WERI-Rb-1 (cell line): ENCODE measurements at regions not wholly inside any gene's neighbourhood (a gene's known extent, or its start where the extent isn't known, plus 50 kb on each side); places are given as distances from the start of the nearest gene placed in this dataset.

Source experiments
- DNase-seq: peaks from one replicate; pipeline ENCODE4 v3.0.0-alpha.2; 2020
- H3K27ac ChIP-seq: fragments of 250-450 bp; sonication (Bioruptor Pico); 2 replicates; pipeline ENCODE4 v1.5.1; 2020; ENCODE audit warnings: mild to moderate bottlenecking, moderate library complexity
- H3K27me3 ChIP-seq: fragments of 250-450 bp; sonication (Bioruptor Pico); 2 replicates; pipeline ENCODE4 v1.5.1; 2021; ENCODE audit warnings: mild to moderate bottlenecking, low read depth, moderate library complexity; ENCODE audit not compliant: insufficient read depth, severe bottlenecking
- H3K36me3 ChIP-seq: fragments of 250-450 bp; sonication (Bioruptor Pico); 2 replicates; pipeline ENCODE4 v1.5.1; 2020; ENCODE audit warnings: mild to moderate bottlenecking, moderate library complexity
- H3K4me3 ChIP-seq: 2 replicates; pipeline ENCODE4 v1.5.1; 2011; ENCODE audit warnings: low read depth, mild to moderate bottlenecking, control low read depth, low read length
- H3K9me3 ChIP-seq: fragments of 250-450 bp; sonication (Bioruptor Pico); 2 replicates; pipeline ENCODE4 v1.5.1; 2021; ENCODE audit warnings: mild to moderate bottlenecking, moderate library complexity; ENCODE audit not compliant: severe bottlenecking
- TF ChIP-seq, protein P1 (sequence below): IDR thresholded peaks from 2 replicates; pipeline ENCODE4 v1.5.1; 2011; ENCODE audit warnings: low read depth, mild to moderate bottlenecking, control low read depth, inconsistent platforms, low read length

DNA sequence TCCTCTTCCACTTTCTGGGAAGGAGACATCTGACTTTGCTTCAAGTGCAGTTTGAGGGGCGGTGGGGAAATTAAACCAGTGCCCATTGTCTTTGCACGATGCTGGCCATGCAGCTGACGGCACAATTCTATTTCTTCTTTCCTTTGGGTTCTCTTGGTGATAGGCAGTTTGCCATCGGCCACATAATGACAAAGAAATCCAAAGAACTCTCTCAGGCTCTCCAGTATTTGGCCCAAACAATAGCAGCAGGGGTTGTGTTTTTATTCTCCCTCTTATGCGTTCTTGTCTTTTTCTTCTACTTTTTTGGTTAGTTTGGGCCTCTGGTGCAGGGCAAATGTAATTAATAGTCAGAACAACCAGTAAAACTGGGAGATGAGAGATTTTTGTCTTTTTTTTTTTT is 147.0 kb downstream of the EMX2 start:
- Histone ChIP-seq H3K9me3 (no peaks in the 10 kb centered on the region), H3K4me3 (no peak overlapping the region), H3K27me3 (peaks cover 32% of the 10 kb centered on the region), H3K36me3 (no peaks in the 10 kb centered on the region), H3K27ac (no peak overlapping the region)
- TF ChIP-seq, protein P1, sequence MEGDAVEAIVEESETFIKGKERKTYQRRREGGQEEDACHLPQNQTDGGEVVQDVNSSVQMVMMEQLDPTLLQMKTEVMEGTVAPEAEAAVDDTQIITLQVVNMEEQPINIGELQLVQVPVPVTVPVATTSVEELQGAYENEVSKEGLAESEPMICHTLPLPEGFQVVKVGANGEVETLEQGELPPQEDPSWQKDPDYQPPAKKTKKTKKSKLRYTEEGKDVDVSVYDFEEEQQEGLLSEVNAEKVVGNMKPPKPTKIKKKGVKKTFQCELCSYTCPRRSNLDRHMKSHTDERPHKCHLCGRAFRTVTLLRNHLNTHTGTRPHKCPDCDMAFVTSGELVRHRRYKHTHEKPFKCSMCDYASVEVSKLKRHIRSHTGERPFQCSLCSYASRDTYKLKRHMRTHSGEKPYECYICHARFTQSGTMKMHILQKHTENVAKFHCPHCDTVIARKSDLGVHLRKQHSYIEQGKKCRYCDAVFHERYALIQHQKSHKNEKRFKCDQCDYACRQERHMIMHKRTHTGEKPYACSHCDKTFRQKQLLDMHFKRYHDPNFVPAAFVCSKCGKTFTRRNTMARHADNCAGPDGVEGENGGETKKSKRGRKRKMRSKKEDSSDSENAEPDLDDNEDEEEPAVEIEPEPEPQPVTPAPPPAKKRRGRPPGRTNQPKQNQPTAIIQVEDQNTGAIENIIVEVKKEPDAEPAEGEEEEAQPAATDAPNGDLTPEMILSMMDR: no peak
- no peak for DNase-seq

DNA sequence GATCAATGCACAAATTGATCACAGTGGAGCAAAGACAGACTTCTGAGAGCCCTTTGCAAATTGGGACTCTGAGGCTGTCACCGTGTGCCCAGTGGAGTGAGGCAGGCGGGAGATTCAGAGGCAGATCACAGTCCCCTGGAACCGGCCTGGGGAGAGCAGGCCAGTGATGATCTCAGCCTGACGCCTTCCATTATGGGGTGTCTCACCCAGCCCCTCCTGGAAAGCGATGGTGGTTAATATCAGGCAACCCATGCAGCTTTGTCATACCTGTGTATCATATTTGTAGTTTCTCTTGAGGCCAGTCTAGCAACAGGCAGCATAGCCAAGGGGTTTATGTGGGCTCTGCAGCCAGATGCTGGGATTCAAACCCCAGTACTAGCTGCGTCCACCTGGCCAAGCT is 147.8 kb downstream of the EMX2 start:
- TF ChIP-seq, protein P1: no peak

DNA sequence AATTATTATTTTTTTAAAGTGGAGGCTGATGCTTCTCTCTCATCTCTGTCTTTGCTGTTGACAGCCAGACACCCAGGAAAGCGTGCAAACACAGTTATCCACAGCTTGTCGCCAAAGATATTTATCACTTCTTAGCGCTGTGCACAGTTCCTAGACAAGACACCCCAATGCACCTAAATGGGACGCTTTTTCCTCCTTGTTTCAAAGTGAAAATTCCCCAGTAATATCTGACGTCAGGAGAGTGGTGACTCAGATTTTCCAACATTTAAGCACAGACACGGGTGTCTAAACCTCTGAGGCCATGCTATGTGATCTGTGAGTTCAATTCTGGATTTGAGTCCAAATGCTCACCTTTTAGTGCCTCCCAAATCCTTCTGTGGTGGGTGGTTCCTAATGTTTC is 151.6 kb downstream of the EMX2 start:
- H3K9me3 ChIP-seq: no peaks in the 10 kb centered on the region
- peaks cover 12% of the 10 kb centered on the region for H3K27me3 ChIP-seq
- H3K27ac ChIP-seq: no peak overlapping the region
- H3K36me3 ChIP-seq: no peaks in the 10 kb centered on the region
- TF ChIP-seq, protein P1: no peak
- no peak for DNase-seq
- H3K4me3 ChIP-seq: no peak overlapping the region

More for the DNA sequence above, 147.8 kb downstream of the EMX2 start:
- no peaks in the 10 kb centered on the region for H3K36me3 ChIP-seq
- H3K27ac ChIP-seq: no peak overlapping the region
- H3K9me3 ChIP-seq: no peaks in the 10 kb centered on the region
- no peak overlapping the region for H3K4me3 ChIP-seq
- H3K27me3 ChIP-seq: peaks cover 32% of the 10 kb centered on the region
- DNase-seq: no peak

DNA sequence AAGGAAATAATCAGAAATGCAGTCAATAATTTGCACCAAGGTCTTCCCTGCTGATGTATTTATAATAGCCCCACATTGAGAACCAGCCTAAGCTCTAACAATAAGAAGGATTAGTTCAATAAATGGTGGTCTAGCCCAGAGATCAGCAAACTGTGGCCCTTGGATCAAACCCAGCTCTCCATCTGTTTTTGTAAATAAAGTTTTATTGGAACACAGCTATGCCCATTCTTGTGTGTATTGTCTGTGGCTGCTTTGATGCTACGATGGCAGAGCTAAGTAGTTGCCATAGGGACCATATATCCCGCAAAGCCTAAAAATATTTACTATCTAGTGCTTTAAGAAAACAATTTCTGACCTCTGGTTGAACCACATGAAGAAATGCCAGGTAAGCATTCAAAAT is 154.9 kb downstream of the EMX2 start:
- H3K27ac ChIP-seq: no peak overlapping the region
- TF ChIP-seq, protein P1: no peak
- no peak for DNase-seq
- H3K4me3 ChIP-seq: no peak overlapping the region
- no peaks in the 10 kb centered on the region for H3K9me3 ChIP-seq
- peaks cover 10% of the 10 kb centered on the region for H3K27me3 ChIP-seq
- H3K36me3 ChIP-seq: no peaks in the 10 kb centered on the region

DNA sequence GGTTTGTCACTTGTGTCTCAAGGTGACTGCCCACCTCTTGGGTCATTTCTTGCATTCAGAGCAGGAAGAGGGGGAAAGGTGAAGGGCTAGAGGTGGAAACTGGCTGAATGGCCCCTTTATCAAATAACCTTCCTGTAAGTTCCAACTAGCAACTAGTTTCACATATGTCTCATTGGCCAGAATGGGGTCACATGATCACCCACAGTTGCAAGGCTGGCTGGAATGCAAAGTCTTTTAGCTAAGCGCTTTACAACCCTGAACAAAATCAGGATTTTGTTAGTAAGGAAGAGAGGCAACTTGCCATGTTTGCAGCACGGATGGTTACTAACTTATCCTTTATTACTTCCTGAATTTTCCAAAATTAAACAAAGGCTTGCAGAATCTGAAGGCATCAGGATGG is 156.3 kb downstream of the EMX2 start:
- Histone ChIP-seq H3K36me3 (no peaks in the 10 kb centered on the region), H3K27me3 (peaks cover 12% of the 10 kb centered on the region), H3K27ac (no peak overlapping the region), H3K4me3 (no peak overlapping the region), H3K9me3 (no peaks in the 10 kb centered on the region)
- no peak for DNase-seq
- TF ChIP-seq, protein P1: no peak

DNA sequence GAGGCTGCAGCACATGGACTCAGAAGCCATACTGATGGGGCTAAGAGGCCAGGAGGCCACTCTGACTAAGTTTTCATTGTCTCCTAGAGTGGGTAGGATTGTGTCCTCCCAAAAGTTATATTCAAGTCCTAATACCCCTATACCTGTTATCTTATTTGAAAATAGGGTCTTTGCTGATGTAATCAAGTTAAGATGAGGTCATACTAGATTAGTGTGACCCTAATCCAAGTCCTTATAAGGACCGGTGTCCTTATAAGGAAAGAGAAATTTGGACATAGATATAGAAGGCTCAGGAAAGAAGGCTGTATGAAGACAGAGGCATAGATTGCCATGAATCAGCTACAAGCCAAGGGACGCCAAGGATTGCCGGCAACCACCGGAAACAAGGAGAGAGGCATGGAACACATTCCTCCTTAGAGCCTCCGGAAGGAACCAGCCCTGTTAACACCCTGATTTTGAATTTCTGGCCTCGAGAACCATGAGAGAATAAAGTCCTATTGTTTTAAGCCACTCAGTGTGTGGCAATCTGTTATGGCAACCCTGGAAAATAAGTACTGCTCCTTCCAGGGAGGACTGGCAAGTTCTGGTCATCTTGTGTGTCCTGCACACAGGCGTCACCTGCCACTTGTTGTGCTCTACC is 157.0 kb downstream of the EMX2 start:
- no peak overlapping the region for H3K4me3 ChIP-seq
- no peaks in the 10 kb centered on the region for H3K36me3 ChIP-seq
- H3K27me3 ChIP-seq: peaks cover 12% of the 10 kb centered on the region
- H3K9me3 ChIP-seq: no peaks in the 10 kb centered on the region
- TF ChIP-seq, protein P1: no peak
- H3K27ac ChIP-seq: no peak overlapping the region
- no peak for DNase-seq
